MV-4-11 (cell line): ENCODE measurements at regions not wholly inside any gene's neighbourhood (a gene's known extent, or its start where the extent isn't known, plus 50 kb on each side); places are given as distances from the start of the nearest gene placed in this dataset.
A peak's percentile ranks its signal among the peaks of the same experiment; 100 is the strongest.
"Not testable (repeated sequence)": the region's sequence is repeated elsewhere in the genome, so short reads cannot be mapped to it uniquely, and the experiment has no call there.

ENCODE experiments used
- DNase-seq: peaks from one replicate; lab custom pipeline; 2025; lab: John Stamatoyannopoulos, UW

GRCh38 chr2:13686262-13686661 is 946.3 kb upstream of the LRATD1 start:
- DNase-seq, result no peak

- no peak for DNase-seq
Measured at GRCh38 chr2:13694673-13695072, 937.8 kb upstream of the LRATD1 start.

GRCh38 chr2:13696601-13697000 is 935.9 kb upstream of the LRATD1 start:
- no peak for DNase-seq

GRCh38 chr2:13698847-13699246 is 933.7 kb upstream of the LRATD1 start:
- DNase-seq, result no peak

- not testable (repeated sequence) for DNase-seq
Measured at GRCh38 chr2:13699939-13700338, 932.6 kb upstream of the LRATD1 start.

- no peak for DNase-seq
Measured at GRCh38 chr2:13711154-13711553, 921.4 kb upstream of the LRATD1 start.

- DNase-seq, result no peak
Measured at GRCh38 chr2:13714466-13714865, 918.1 kb upstream of the LRATD1 start.

GRCh38 chr2:13725945-13726344 is 906.6 kb upstream of the LRATD1 start:
- no peak for DNase-seq

- no peak for DNase-seq
Measured at GRCh38 chr2:13745330-13745729, 887.2 kb upstream of the LRATD1 start.

- no peak for DNase-seq
Measured at GRCh38 chr2:13751955-13752354, 880.6 kb upstream of the LRATD1 start.

GRCh38 chr2:13758412-13758811 is 874.1 kb upstream of the LRATD1 start:
- peak; percentile 25 for DNase-seq

GRCh38 chr2:13768274-13768673 is 864.2 kb upstream of the LRATD1 start:
- no peak for DNase-seq

GRCh38 chr2:13770279-13770678 is 862.2 kb upstream of the LRATD1 start:
- DNase-seq, result no peak

- DNase-seq, result no peak
Measured at GRCh38 chr2:13779996-13780395, 852.5 kb upstream of the LRATD1 start.

GRCh38 chr2:13791019-13791547 is 841.4 kb upstream of the LRATD1 start:
- DNase-seq, result no peak

GRCh38 chr2:13806539-13806938 is 826.0 kb upstream of the LRATD1 start:
- DNase-seq, result no peak

- no peak for DNase-seq
Measured at GRCh38 chr2:13813236-13813635, 819.3 kb upstream of the LRATD1 start.

- DNase-seq, result no peak
Measured at GRCh38 chr2:13818002-13818401, 814.5 kb upstream of the LRATD1 start.

GRCh38 chr2:13819896-13820295 is 812.6 kb upstream of the LRATD1 start:
- DNase-seq, result no peak

- no peak for DNase-seq
Measured at GRCh38 chr2:13821255-13821880, 811.1 kb upstream of the LRATD1 start.

GRCh38 chr2:13822365-13822764 is 810.2 kb upstream of the LRATD1 start:
- DNase-seq, result no peak

GRCh38 chr2:13826314-13826853 is 806.1 kb upstream of the LRATD1 start:
- DNase-seq, result no peak

GRCh38 chr2:13858626-13859025 is 773.9 kb upstream of the LRATD1 start:
- DNase-seq, result no peak

- not testable (repeated sequence) for DNase-seq
Measured at GRCh38 chr2:13868275-13868674, 764.2 kb upstream of the LRATD1 start.
